Dedifferentiated amniotic fluid mesenchymal stem cell (primary cell): ENCODE measurements at regions not wholly inside any gene's neighbourhood (a gene's known extent, or its start where the extent isn't known, plus 50 kb on each side); places are given as distances from the start of the nearest gene placed in this dataset.

Experiments used
- DNase-seq: peaks from one replicate; pipeline ENCODE4 v3.0.0-alpha.2; 2016; ENCODE audit errors: extremely low spot score

DNA sequence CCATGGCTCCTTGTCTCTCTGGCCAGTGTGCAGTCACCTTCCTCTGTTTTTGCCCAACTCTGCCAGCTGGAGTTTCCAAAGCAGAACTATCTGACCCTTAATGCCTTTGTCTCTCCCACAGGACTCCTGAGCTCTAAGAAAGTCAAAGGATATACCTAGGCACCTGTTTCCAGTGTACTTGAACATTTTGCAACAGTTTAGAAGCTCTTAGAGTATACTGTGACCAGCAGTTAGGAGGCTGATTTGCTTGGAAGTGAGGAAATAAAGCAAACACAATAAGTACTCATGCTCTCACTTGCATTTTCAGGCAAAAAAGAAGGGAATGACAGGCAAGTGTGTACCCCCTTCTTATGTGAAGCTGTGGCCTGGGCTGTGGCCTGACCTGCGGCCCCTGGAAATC is 204.3 kb upstream of the PLET1 start:
- no peak for DNase-seq

DNA sequence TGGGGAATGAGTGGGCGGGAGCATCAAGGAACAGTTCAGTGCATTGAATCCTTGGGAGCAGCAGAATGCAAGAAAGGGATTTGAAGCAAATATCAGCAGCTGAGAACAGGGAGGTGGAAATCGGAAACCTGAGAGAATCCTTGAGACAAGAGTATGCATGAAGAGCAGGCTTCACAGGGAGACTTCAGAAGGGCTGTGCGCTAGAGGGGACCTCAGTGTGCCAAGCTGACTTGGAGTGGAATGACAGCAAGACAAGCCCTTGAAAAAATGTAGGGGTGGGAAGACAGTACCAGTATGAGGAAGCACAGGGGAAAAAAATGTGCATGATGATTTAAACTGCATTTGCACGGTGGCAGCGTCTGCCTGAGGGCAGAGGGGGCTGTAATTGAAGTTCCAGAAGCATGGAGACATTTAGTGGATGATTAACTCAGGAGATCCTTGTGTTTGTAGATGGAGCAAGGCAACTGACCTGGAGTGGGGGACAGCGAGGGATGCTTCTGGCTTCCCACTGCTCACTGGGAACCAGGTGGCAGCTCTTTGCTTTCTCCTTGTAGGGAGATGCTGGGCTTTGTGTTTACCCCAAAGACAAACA is 204.9 kb upstream of the PLET1 start:
- no peak for DNase-seq

DNA sequence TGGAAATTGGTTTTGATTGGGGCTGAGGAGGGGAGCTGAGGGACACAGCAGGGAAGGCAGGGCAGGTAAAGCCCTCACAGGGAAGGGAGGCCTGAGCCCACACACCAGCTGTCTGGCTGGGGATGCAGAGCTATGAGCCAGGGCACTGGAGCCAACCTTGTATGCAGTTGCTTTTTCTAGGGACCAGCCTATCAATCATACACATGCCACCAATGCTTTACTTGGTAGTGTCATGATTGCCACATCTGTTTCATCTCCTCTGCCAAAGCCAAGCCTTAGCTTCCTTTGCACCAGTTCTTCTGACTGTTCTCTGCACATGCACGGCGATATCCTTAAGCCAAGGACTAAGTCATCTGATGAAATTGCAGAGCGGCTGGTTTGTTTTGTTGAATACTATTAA is 207.1 kb upstream of the PLET1 start:
- no peak for DNase-seq

DNA sequence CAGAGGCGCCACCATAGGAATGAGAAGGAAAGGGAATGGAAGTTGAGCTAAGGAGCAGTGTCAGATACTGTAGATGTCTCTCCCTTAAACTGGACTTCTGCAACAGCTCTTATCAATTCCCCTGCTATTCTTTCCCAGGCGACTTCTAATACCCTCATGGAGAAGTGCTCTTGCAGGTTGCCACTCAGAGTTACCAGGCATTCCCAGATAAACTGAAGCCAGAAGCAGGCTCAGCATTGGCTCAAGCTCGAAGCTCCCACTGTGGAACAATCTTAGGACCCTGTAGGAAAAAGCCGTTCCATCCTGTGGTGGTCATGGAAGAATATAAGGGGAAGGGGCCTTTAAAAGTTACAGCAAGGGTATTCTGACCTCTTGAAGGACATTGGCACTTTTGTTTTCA is 208.7 kb upstream of the PLET1 start:
- no peak for DNase-seq

DNA sequence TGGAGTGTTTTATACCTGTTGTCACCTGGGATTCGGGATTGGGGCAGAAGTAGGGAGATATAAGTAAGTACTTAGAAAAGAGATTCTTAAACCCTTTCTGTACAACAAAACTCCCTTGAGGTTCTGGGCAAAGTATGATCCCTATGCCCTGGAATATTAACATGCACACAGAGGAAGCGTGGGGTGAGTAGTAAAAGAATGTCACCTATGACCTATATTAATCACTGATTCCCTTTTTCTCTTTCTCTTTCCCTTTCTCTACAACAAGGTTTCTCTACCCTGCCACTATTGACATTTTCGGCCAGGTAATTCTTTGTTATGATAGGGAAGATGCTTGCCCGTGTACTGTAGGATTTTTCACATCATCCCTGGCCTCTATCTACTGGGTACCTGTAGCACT is 209.7 kb upstream of the PLET1 start:
- DNase-seq = no peak

DNA sequence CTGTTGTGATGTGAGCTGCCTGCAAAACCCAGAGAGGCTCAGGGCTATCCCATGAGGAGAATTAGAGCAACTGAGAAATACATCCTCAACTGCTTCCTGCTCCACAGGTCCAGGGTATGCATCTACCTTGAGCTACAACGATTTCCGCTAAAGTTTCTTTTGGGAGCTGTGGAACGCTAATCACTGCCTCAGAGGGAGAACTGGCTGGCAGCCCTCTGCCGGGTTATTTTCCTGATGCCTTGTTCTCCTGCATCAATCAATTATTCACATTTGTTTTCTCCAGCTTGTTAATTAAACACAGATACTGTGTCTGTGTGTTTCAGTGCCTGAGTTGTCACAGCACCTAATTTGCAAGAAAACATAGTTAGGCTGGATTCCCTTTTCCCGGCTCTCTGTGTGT is 211.1 kb upstream of the PLET1 start:
- no peak for DNase-seq

DNA sequence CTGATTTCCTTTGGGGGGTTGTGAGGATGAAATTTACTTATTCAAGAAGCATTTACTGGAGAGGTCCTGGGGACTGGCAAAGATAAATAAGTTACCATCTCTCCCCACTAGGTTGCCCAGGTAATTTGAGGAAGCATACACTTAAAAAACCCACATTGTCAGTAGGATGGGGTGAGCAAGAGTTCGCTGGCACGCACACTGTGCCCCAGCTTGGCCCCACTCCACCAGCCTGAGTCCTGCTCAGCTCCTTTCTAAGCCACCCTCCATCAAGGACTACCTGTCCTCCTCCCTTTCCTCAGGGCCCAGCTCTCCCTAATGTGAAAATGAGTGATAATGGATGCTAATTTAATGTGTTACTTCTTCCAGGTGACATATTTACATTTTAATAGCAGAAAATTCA is 216.5 kb upstream of the PLET1 start:
- no peak for DNase-seq

DNA sequence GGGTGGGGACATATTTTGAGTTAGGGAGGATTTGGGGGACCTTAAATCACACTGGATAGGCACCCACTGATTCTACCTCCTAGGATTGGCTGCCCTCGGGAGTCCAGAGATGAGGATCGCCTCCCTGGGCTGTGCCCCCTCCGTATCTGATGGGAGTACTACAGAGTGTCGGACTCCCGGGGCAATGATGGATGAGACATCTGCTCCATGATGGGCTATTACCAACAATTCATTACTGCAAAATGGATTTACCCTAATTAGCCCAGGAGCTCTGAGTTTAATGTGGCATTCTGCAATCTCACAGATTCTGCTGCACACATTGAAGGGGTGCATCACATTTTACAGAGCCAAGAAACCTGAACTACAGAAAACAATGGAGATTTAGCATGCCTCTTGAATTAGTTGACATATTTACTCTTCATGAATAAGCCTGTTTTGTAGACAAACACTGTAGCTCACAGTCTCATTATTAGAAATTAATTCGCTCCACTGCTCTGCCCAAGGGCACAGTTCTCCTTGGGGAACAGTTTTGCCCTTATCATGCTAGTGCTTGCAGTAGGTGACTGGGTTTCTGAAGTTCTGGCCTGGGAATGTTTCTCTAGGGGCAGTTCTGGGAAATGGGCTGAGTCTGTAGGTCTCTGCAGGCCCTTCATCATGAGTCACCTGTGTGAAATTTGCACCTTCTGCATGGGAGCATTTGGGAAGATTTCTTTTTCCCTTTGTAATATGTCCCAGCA is 217.1 kb upstream of the PLET1 start:
- DNase-seq = no peak

DNA sequence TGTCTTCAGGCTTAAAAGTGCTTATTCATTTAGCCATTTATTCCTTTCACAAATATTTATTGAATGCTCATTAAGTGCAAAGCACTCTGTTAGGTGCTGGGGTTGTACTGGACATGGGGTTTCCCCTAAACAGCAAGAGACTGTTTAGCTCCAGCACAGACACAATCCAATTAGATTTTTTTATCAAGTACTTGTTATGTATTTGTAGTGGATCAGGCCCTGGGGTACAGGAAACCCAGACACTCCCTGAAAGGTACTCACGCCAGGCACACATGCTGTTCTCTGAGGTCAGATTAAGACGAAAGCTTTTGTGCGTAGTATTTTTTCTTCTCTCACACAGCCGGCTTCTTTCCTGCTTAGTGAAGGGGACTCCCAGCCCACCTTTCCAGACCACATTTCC is 218.1 kb upstream of the PLET1 start:
- no peak for DNase-seq

DNA sequence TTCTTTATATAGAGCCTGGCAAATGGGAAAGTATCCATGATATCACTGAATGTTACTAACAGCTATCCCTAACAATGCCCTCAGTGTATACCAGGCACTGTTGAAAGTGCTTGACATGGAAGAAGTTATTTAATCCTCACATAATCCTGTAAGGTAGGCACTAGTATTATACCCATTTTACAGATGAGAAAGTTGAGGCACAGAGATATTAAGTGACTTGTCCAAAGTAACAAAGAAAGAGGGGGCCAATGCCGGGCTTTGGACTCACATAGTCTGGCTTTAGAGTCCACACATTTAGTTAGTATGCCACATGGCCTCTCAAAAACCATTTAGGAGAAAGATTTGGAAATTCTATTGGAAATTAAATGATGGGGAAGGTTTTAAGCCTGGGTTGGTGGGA is 220.8 kb upstream of the PLET1 start:
- no peak for DNase-seq

DNA sequence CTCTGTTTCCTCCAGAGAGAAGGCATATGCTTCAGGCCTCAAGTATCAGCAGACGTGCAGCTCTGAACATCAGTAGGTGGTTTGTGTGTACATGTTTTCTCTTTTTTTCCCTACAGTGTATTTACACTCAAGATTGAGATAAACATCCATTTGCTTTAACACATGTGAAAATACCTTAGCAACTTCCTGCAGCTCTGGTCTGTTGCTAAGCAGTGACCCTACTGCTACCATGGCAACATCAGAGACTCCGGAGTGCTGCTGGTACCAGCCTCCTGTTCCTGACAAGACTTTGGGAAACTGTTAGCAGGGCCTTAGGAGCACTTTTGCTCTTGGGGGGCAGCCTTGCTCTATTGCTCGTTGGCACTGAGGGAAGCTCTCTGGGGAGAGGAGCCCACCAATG is 221.2 kb upstream of the PLET1 start:
- no peak for DNase-seq

DNA sequence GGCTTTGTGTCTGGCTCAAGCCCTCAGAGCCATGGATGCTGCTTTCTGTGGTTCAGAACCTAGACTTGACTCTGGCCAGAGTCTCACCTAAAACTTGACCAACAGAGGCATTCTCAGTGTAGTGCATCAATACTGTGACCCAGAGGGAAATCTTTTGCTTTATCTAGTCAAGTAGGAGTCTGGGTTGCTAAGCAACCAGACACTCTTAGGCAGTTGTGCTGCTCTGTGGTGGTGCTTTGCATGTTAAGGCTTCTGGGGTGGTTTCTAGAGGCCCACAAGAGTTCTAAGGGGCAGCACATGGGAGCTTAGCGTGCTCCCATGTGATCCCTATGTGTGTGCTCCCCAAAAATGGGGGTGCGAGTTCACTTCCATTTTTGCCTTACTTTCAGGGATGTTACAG is 224.6 kb upstream of the PLET1 start:
- no peak for DNase-seq

DNA sequence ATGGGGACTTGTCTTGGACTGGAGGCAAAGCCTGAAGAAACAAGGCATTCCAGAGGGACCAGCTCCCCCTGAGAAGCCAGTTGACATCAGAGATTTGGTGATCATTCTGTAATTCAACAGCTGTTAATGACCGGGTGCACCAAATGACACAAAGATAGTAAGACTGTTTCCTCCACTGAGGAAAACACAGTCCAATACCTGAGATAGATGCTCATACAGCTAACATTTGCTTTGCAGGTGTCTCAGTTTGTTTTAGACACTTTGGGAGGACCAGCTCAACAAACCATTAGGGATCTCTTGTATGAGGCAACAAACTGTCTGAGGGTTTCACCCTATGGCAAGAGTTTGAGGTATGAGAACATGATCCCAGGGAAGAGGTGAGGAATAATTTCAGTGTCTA is 237.2 kb upstream of the PLET1 start:
- DNase-seq = no peak

DNA sequence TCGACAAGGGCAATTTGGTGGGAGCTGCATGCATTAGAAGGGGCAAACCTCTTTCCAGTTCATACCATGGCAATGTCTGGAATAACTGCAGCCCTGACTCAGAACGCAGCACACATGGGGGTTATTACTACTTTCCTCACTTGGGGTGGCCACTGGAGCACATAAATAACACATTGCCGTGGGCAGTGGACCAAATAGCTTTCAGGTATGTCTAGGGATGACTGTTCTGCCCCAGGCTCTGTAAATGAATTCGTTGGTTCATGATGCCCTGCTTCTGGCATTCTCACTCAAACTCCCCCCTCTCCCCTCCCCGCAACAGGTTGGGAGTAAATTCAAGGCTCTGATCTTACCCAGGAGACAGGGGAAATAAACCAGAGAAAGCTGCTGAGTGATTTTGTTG is 238.0 kb upstream of the PLET1 start:
- DNase-seq = no peak

DNA sequence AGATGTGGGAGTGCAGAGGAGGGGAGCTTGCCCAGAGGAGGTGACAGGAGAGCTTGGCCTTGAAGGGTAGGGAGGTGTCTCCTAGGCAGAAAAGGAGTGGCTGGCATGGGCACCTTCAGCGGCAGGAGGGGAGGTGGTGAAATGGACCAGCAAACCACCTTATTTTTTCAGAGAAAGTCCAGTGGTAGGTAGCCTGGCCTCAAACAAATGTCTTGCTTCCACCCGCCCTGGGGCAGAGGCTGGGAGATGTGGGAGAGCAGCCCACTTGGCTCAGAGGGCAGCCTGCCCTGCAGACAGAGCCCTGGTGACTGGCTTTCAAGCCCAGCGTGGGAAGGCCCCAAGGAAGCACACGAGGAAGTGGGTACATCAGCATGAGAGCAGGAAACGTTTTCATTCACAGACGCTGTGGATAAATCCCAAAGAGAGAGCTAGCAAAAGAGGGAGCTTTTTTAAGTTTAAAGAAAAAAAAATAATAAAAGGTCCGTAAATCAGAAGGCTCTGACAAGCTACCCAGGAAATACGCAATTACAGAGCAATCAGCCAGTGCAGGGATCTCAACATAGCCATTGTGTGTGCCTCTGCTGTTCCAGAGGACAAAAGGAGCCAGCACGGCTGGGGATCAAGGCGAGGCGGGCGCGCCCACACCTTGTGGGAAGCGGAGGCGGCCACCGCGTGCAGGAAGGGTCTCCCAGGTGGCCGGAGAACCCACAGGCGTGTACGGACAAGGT is 238.7 kb upstream of the PLET1 start:
- DNase-seq = no peak

DNA sequence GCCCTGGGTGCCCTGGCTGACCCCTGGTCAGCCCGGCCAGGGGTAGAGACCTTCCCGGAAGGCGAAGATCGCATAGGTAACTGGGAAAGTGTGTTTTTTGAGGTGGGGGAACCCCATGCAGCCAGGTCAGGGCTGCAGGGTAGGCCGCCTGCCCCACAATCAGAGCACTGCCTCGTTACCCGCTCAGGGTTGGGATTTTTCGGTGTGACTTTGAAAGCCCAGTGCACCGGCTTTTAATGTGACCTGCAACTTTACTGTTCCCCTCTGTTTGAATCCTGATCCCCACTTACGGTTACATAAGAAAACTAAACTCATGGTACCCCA is 239.2 kb upstream of the PLET1 start:
- DNase-seq = no peak

DNA sequence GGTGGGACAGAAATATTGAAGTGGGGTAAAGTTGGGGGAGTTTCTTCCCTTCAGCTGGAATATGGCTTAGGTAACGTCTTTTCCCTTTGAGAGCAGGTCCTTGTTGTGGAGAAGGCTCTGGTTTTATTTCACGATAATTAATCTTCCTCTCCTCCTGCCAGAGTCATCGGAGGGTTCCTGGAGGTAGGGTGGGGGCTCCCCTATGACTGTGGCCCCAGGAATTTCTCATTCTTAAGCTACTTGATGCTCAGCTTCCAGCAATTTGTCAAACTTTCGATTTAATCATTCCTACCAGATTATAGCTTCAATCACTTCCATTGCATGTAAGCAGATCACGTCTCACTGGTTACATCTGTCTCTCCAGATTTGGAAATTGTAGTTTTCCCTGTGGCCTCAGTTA is 242.8 kb upstream of the PLET1 start:
- DNase-seq = no peak

DNA sequence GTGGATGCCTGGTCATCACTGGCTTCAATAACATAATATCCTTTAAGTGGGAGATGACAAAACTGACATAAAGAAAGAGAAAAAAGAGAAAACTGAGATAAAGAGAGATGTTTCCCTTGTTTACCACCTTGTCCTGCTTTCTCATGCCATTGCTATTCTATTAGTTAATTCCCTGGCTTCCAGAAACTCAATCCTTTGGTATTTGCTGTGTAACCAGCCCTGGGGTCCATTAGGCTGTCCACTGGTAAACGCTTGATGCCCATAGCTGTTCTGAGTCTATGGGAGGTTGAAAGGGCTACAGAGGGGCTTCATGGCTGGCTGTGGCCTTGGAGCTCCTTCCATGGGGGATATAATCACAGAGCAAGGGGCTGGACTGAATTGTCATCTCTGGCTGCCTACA is 243.4 kb upstream of the PLET1 start:
- no peak for DNase-seq

DNA sequence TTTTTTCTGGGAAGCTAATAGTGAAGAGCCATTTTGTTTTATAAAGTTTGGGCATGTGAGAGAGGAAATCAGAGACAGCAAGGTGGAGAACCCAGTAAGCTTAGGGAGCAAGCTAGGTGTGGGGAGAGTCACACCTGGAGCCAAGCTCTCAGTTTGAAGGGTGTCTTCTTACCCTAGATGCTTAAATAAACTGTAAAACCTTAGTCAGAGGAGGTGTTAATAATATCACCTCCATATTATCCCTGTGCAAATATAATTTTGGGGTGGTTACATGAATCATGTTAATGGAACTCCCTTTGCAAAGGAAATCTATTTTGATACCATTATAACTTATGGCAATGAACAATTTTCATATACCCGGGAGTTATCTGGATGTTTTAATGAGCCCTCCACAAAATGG is 246.2 kb upstream of the PLET1 start:
- no peak for DNase-seq

DNA sequence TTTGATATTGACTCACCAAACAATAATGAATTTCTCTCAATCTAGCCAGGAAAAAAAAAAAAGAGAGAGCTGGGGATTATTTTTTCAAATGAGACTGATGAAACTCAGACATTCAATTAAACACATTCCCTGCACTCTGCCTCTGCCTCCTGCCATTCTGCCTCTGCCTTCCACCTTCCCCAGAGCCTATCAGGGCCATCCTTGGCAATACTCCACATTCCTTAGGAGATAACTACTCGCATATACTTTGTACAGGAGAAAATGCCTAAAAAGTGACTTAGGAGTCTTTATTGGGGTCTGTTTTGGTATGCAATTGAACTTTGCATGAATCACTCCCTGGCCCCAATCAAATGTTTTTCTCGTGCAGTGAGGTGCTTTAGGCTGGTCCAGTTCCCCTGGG is 246.6 kb upstream of the PLET1 start:
- DNase-seq = no peak

DNA sequence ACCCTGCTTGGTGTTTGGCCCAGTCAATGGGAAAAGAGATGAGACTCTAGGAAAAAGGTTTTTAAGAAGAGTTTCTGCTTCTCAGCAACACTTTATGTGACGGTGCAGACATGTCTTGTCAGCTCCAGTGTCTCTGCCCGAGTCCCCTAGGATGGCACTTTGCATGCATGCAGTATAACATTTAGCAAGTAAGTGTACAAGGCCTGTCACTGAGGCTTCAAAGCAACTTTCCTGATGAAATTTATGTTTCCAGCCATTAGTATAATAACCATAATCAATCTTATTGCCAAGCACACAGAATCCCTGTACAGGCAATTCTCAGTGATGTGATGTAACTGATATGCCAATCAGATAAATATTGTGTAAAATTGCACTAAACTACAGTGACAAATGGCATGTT is 248.1 kb upstream of the PLET1 start:
- DNase-seq = no peak

DNA sequence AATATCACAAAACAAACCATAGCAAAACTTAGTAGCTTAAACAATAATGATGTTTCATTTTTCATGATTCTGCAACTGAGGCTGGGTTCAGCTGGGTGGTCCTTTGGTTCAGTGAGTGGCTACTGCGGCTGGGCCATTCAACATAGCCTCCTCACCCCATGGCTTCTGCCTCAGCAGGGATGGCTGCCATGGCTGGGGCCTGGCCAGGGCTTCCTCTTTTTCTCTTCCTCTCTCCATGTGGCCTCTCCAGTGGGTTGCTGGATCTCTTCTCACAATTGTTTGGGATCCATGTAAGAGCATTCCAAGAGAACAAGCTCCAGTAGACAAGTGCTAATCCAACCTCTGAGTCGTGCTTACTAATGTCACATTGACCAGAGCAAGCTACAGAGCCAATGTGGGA is 248.6 kb upstream of the PLET1 start:
- DNase-seq = no peak

DNA sequence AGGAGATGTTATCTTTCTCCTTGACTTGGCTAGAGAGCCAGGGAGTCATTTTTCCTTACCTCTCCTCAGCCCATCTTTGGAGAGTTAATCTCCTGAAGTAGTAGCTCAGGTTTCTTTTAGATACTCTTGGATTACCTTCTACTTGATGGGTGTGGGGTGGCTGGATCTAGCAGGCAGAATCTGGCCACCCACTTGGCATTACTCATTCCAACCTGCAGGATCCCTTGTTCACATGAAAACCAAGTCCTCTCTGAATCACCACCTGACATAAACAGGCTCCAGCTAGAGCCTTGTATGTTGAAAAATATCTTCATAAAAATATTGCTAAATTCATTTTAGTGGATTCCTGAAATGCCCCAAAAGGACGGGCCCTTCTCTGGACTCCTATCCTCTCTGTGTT is 250.6 kb upstream of the PLET1 start:
- no peak for DNase-seq

DNA sequence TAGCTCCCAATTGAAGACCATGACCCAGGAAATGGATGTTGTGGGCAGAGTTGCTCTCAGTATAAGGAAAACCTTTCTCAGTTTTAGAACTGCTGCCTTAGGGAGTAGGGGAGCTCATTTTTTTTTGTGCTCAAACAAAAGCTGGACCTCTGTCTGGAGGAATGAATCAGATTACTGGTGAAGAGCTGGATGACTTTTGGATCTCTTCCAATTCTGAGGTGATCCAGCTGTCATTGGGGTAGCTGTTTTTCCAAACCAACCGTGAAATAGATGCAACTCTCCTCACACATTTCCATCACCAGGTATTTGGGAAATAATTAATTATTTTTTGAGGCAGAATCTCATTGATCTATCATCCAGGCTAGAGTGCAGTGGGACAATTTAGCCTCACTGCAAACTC is 251.3 kb upstream of the PLET1 start:
- no peak for DNase-seq
